SK-N-MC (cell line): ENCODE measurements at regions not wholly inside any gene's neighbourhood (a gene's known extent, or its start where the extent isn't known, plus 50 kb on each side); places are given as distances from the start of the nearest gene placed in this dataset.

Experiments used
- EZH2 ChIP-seq: fragments of 200-600 bp; sonication (generic); IDR thresholded peaks from one replicate; pipeline ENCODE4 v1.6.1; 2017; ENCODE audit warnings: antibody characterized with exemption
- POLR2AphosphoS5 ChIP-seq: IDR thresholded peaks from 2 replicates; pipeline ENCODE4 v1.6.1; 2012; ENCODE audit warnings: mild to moderate bottlenecking, low read depth, low read length, borderline replicate concordance

GRCh38 chr2:219857751-219858150 is 230.3 kb downstream of the SLC4A3 start:
- TF ChIP-seq POLR2AphosphoS5 (no peak), EZH2 (no peak)
